GM12878 (cell line): ENCODE measurements at regions not wholly inside any gene's neighbourhood (a gene's known extent, or its start where the extent isn't known, plus 50 kb on each side); places are given as distances from the start of the nearest gene placed in this dataset.

Experiments used
- CEBPB ChIP-seq, 2 experiments: fragments of 150-350 bp in 1 of 2; IDR thresholded peaks; 2 replicates each; pipeline ENCODE4 v1.6.1; 2012 to 2014; ENCODE audit warnings: low read depth in 2 of 2, low read length in 2 of 2, borderline replicate concordance in 1 of 2, inconsistent platforms in 1 of 2
- CHD4 ChIP-seq: fragments of 200-600 bp; sonication (generic); IDR thresholded peaks from 2 replicates; pipeline ENCODE4 v1.6.1; 2016; ENCODE audit warnings: mild to moderate bottlenecking
- GABPA ChIP-seq: IDR thresholded peaks from 2 replicates; pipeline ENCODE4 v1.6.1; 2014; ENCODE audit warnings: antibody characterized with exemption, low read depth, mild to moderate bottlenecking, inconsistent platforms
- HDGF ChIP-seq: fragments of 450-650 bp; IDR thresholded peaks from 2 replicates; pipeline ENCODE4 v1.6.1; 2016; ENCODE audit warnings: antibody characterized with exemption
- JUNB ChIP-seq: IDR thresholded peaks from 2 replicates; pipeline ENCODE4 v1.6.1; 2016; ENCODE audit warnings: antibody characterized with exemption, mild to moderate bottlenecking
- NR2F1 ChIP-seq: fragments of 450-650 bp; conservative IDR thresholded peaks from 2 replicates; pipeline ENCODE4 v1.6.1; 2017; ENCODE audit warnings: mild to moderate bottlenecking
- POLR2A ChIP-seq: IDR thresholded peaks from 2 replicates; pipeline ENCODE4 v1.6.1; 2011; ENCODE audit warnings: low read depth, mild to moderate bottlenecking, low read length
- RCOR1 ChIP-seq: conservative IDR thresholded peaks from 2 replicates; pipeline ENCODE4 v1.6.1; 2012; ENCODE audit warnings: low read depth, low read length, improper control_type of control experiment
- SP1 ChIP-seq: IDR thresholded peaks from one replicate; pipeline ENCODE4 v1.6.1; 2011; ENCODE audit warnings: low read depth, low read length
- TCF7 ChIP-seq: IDR thresholded peaks from 2 replicates; pipeline ENCODE4 v1.6.1; 2014; ENCODE audit warnings: antibody characterized with exemption, borderline replicate concordance
- TF ChIP-seq, protein P1 (sequence below): fragments of 450-650 bp; formaldehyde crosslinking; IDR thresholded peaks from 2 replicates; pipeline ENCODE4 v1.4.0; 2022; ENCODE audit warnings: mild to moderate bottlenecking, moderate library complexity
- TF ChIP-seq, protein P2 (sequence below): fragments of 450-650 bp; IDR thresholded peaks from 2 replicates; pipeline ENCODE4 v1.6.1; 2017; ENCODE audit warnings: antibody characterized with exemption, mild to moderate bottlenecking, moderate library complexity
- TF ChIP-seq, protein P3 (sequence below): fragments of 150-350 bp; IDR thresholded peaks from 2 replicates; pipeline ENCODE4 v1.6.1; 2016; ENCODE audit warnings: low read depth, low read length
- TF ChIP-seq, protein P4 (sequence below): fragments of 450-650 bp; IDR thresholded peaks from 2 replicates; pipeline ENCODE4 v1.6.1; 2017; ENCODE audit warnings: mild to moderate bottlenecking
- TF ChIP-seq, protein P5 (sequence below): IDR thresholded peaks from 2 replicates; pipeline ENCODE4 v1.6.1; 2011; ENCODE audit warnings: borderline replicate concordance, low read depth, mild to moderate bottlenecking, moderate library complexity, low read length; ENCODE audit not compliant: insufficient read depth, poor library complexity, severe bottlenecking
- TF ChIP-seq, protein P6 (sequence below): IDR thresholded peaks from 2 replicates; pipeline ENCODE4 v1.6.1; 2012; ENCODE audit warnings: low read depth, low read length, improper control_type of control experiment

DNA sequence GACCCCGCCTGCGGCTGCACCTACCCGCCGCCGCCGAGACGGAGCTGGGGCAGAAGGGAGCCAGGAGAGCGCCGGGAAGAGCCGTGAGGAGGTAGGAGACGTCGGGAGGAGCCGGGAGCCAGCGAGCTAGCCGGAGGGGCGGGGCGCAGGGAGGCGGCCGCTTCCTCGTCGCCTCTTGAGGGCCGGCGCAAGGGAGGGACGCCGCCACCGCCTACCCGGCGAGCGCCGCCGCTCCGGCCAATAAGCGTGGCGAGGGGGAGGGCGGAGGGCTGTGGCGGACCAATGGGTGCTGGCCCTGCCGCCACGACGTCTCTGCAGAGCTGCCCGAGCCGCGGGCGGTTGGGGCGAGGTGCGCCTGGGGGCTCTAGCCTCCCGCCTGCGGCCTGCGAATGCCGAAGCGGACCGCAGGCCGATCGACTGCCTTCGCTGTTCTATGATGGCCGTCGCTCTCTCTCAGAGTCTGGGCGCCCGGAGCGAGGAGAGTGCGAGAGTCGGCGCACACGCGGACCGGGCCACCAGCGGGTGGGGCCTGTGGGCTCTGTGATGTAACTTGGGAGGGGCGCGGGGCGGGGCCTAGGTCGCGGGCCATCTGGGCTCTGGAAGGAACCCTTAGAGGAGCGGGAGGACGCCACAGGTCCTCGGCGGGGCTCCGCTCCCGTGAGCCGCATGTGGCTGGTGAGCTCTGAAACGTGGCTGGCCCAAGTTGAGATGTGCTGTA lies 72.7 kb upstream of the MAP4 start (continued):
- TF ChIP-seq, protein P1, sequence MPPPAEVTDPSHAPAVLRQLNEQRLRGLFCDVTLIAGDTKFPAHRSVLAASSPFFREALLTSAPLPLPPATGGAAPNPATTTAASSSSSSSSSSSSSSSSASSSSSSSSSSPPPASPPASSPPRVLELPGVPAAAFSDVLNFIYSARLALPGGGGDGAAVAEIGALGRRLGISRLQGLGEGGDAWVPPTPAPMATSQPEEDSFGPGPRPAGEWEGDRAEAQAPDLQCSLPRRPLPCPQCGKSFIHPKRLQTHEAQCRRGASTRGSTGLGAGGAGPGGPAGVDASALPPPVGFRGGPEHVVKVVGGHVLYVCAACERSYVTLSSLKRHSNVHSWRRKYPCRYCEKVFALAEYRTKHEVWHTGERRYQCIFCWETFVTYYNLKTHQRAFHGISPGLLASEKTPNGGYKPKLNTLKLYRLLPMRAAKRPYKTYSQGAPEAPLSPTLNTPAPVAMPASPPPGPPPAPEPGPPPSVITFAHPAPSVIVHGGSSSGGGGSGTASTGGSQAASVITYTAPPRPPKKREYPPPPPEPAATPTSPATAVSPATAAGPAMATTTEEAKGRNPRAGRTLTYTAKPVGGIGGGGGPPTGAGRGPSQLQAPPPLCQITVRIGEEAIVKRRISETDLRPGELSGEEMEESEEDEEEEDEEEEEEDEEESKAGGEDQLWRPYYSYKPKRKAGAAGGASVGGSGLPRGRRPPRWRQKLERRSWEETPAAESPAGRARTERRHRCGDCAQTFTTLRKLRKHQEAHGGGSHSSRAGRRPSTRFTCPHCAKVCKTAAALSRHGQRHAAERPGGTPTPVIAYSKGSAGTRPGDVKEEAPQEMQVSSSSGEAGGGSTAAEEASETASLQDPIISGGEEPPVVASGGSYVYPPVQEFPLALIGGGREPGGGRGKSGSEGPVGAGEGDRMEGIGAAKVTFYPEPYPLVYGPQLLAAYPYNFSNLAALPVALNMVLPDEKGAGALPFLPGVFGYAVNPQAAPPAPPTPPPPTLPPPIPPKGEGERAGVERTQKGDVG (CRISPR knock-in tag): no peak
- no peak for TF ChIP-seq CEBPB (IDR thresholded peaks at IDR 0.05; ENCODE audit: borderline replicate concordance in 1 of 2, low read depth in 2 of 2, low read length in 2 of 2)
- TF ChIP-seq, protein P2, sequence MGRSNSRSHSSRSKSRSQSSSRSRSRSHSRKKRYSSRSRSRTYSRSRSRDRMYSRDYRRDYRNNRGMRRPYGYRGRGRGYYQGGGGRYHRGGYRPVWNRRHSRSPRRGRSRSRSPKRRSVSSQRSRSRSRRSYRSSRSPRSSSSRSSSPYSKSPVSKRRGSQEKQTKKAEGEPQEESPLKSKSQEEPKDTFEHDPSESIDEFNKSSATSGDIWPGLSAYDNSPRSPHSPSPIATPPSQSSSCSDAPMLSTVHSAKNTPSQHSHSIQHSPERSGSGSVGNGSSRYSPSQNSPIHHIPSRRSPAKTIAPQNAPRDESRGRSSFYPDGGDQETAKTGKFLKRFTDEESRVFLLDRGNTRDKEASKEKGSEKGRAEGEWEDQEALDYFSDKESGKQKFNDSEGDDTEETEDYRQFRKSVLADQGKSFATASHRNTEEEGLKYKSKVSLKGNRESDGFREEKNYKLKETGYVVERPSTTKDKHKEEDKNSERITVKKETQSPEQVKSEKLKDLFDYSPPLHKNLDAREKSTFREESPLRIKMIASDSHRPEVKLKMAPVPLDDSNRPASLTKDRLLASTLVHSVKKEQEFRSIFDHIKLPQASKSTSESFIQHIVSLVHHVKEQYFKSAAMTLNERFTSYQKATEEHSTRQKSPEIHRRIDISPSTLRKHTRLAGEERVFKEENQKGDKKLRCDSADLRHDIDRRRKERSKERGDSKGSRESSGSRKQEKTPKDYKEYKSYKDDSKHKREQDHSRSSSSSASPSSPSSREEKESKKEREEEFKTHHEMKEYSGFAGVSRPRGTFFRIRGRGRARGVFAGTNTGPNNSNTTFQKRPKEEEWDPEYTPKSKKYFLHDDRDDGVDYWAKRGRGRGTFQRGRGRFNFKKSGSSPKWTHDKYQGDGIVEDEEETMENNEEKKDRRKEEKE: no peak
- TF ChIP-seq, protein P3, sequence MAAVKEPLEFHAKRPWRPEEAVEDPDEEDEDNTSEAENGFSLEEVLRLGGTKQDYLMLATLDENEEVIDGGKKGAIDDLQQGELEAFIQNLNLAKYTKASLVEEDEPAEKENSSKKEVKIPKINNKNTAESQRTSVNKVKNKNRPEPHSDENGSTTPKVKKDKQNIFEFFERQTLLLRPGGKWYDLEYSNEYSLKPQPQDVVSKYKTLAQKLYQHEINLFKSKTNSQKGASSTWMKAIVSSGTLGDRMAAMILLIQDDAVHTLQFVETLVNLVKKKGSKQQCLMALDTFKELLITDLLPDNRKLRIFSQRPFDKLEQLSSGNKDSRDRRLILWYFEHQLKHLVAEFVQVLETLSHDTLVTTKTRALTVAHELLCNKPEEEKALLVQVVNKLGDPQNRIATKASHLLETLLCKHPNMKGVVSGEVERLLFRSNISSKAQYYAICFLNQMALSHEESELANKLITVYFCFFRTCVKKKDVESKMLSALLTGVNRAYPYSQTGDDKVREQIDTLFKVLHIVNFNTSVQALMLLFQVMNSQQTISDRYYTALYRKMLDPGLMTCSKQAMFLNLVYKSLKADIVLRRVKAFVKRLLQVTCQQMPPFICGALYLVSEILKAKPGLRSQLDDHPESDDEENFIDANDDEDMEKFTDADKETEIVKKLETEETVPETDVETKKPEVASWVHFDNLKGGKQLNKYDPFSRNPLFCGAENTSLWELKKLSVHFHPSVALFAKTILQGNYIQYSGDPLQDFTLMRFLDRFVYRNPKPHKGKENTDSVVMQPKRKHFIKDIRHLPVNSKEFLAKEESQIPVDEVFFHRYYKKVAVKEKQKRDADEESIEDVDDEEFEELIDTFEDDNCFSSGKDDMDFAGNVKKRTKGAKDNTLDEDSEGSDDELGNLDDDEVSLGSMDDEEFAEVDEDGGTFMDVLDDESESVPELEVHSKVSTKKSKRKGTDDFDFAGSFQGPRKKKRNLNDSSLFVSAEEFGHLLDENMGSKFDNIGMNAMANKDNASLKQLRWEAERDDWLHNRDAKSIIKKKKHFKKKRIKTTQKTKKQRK: no peak
- no peak for TF ChIP-seq GABPA
- TF ChIP-seq, protein P4, sequence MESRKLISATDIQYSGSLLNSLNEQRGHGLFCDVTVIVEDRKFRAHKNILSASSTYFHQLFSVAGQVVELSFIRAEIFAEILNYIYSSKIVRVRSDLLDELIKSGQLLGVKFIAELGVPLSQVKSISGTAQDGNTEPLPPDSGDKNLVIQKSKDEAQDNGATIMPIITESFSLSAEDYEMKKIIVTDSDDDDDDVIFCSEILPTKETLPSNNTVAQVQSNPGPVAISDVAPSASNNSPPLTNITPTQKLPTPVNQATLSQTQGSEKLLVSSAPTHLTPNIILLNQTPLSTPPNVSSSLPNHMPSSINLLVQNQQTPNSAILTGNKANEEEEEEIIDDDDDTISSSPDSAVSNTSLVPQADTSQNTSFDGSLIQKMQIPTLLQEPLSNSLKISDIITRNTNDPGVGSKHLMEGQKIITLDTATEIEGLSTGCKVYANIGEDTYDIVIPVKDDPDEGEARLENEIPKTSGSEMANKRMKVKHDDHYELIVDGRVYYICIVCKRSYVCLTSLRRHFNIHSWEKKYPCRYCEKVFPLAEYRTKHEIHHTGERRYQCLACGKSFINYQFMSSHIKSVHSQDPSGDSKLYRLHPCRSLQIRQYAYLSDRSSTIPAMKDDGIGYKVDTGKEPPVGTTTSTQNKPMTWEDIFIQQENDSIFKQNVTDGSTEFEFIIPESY: no peak
- peak; percentile 95 for TF ChIP-seq SP1
- TF ChIP-seq JUNB: no peak
- TF ChIP-seq, protein P5, sequence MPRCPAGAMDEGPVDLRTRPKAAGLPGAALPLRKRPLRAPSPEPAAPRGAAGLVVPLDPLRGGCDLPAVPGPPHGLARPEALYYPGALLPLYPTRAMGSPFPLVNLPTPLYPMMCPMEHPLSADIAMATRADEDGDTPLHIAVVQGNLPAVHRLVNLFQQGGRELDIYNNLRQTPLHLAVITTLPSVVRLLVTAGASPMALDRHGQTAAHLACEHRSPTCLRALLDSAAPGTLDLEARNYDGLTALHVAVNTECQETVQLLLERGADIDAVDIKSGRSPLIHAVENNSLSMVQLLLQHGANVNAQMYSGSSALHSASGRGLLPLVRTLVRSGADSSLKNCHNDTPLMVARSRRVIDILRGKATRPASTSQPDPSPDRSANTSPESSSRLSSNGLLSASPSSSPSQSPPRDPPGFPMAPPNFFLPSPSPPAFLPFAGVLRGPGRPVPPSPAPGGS: no peak
- TF ChIP-seq, protein P6, sequence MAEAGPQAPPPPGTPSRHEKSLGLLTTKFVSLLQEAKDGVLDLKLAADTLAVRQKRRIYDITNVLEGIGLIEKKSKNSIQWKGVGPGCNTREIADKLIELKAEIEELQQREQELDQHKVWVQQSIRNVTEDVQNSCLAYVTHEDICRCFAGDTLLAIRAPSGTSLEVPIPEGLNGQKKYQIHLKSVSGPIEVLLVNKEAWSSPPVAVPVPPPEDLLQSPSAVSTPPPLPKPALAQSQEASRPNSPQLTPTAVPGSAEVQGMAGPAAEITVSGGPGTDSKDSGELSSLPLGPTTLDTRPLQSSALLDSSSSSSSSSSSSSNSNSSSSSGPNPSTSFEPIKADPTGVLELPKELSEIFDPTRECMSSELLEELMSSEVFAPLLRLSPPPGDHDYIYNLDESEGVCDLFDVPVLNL: no peak
- no peak for TF ChIP-seq TCF7
- 0 out of 2 replicates have a peak, but pooled peaks have one; percentile 31 for TF ChIP-seq NR2F1
- TF ChIP-seq HDGF: peak; percentile 91
- TF ChIP-seq POLR2A: peak; percentile 96
- no peak for TF ChIP-seq CHD4
- TF ChIP-seq RCOR1: no peak
